WTC11 (cell line): ENCODE measurements at regions not wholly inside any gene's neighbourhood (a gene's known extent, or its start where the extent isn't known, plus 50 kb on each side); places are given as distances from the start of the nearest gene placed in this dataset.

ENCODE experiments used
- ATAC-seq: fragments of 200-7000 bp; cut with Tn5 transposase; 2 replicates; pipeline ENCODE4 v1.10.0; 2021; ENCODE audit warnings: mild to moderate bottlenecking, moderate library complexity
- CTCF ChIA-PET: fragments of 300-600 bp; sonication (Branson Sonifier 250); formaldehyde crosslinking; loops from one replicate; lab custom pipeline; 2021; ENCODE audit warnings: antibody characterized with exemption; lab: Charles Lee
- POLR2A ChIA-PET: fragments of 350-600 bp; sonication (Branson Sonifier 250); formaldehyde crosslinking; loops from one replicate; lab custom pipeline; 2021; ENCODE audit warnings: antibody characterized with exemption; lab: Charles Lee
- DNase-seq: peaks from one replicate; pipeline ENCODE4 v3.0.0; 2021; ENCODE audit warnings: low spot score
- H3K27ac Mint-ChIP-seq: 2 replicates; pipeline ENCODE4 v1.8.0; 2021; ENCODE audit warnings: mixed read lengths
- H3K27me3 Mint-ChIP-seq: 2 replicates; pipeline ENCODE4 v1.8.0; 2021; ENCODE audit warnings: low read depth, mild to moderate bottlenecking, moderate library complexity, mixed read lengths
- H3K36me3 Mint-ChIP-seq: 2 replicates; pipeline ENCODE4 v1.8.0; 2021; ENCODE audit warnings: mixed read lengths
- H3K4me1 Mint-ChIP-seq: 2 replicates; pipeline ENCODE4 v1.8.0; 2022; ENCODE audit warnings: mixed read lengths
- H3K4me3 Mint-ChIP-seq: 2 replicates; pipeline ENCODE4 v1.8.0; 2021; ENCODE audit warnings: mild to moderate bottlenecking, moderate library complexity, mixed read lengths
- H3K9me3 Mint-ChIP-seq: 2 replicates; pipeline ENCODE4 v1.8.0; 2021; ENCODE audit warnings: mixed read lengths
- CREM ChIP-seq: sonication (generic); formaldehyde crosslinking; IDR thresholded peaks from 2 replicates; pipeline ENCODE4 v1.8.1; 2022; ENCODE audit warnings: mild to moderate bottlenecking, missing genetic modification reagents, moderate library complexity
- IRF2 ChIP-seq: sonication (generic); formaldehyde crosslinking; IDR thresholded peaks from 2 replicates; pipeline ENCODE4 v1.8.0; 2022; ENCODE audit warnings: low read depth, missing genetic modification reagents, borderline replicate concordance
- JUN ChIP-seq: sonication (generic); formaldehyde crosslinking; IDR thresholded peaks from 2 replicates; pipeline ENCODE4 v1.8.0; 2023; ENCODE audit warnings: mild to moderate bottlenecking, missing genetic modification reagents
- OVOL2 ChIP-seq: fragments of 250-450 bp; sonication (Bioruptor Pico); IDR thresholded peaks from 2 replicates; pipeline ENCODE4 v1.9.0; 2021; ENCODE audit warnings: mild to moderate bottlenecking, borderline replicate concordance
- RELA ChIP-seq: sonication (generic); formaldehyde crosslinking; IDR thresholded peaks from 2 replicates; pipeline ENCODE4 v1.8.1; 2022; ENCODE audit warnings: missing genetic modification reagents, mild to moderate bottlenecking, borderline replicate concordance
- SMAD3 ChIP-seq: sonication (generic); formaldehyde crosslinking; IDR thresholded peaks from 2 replicates; pipeline ENCODE4 v1.8.0; 2022; ENCODE audit warnings: missing genetic modification reagents, mild to moderate bottlenecking, borderline replicate concordance
- TF ChIP-seq, protein P1 (sequence below): fragments of 250-450 bp; sonication (Bioruptor Pico); IDR thresholded peaks from 2 replicates; pipeline ENCODE4 v1.9.0; 2021; ENCODE audit warnings: mild to moderate bottlenecking
- TF ChIP-seq, protein P2 (sequence below): sonication (generic); formaldehyde crosslinking; IDR thresholded peaks from 2 replicates; pipeline ENCODE4 v1.8.1; 2023; ENCODE audit warnings: mild to moderate bottlenecking, missing genetic modification reagents
- TF ChIP-seq, protein P3 (sequence below): fragments of 250-450 bp; sonication (Bioruptor Pico); IDR thresholded peaks from 2 replicates; pipeline ENCODE4 v1.9.0; 2021; ENCODE audit warnings: mild to moderate bottlenecking
- TF ChIP-seq, protein P4 (sequence below): sonication (generic); formaldehyde crosslinking; IDR thresholded peaks from 2 replicates; pipeline ENCODE4 v1.8.1; 2022; ENCODE audit warnings: low read depth, mild to moderate bottlenecking, moderate library complexity, missing genetic modification reagents, borderline replicate concordance
- TF ChIP-seq, protein P5 (sequence below): fragments of 250-450 bp; sonication (Bioruptor Pico); IDR thresholded peaks from 2 replicates; pipeline ENCODE4 v1.8.0; 2021; ENCODE audit warnings: mild to moderate bottlenecking

DNA sequence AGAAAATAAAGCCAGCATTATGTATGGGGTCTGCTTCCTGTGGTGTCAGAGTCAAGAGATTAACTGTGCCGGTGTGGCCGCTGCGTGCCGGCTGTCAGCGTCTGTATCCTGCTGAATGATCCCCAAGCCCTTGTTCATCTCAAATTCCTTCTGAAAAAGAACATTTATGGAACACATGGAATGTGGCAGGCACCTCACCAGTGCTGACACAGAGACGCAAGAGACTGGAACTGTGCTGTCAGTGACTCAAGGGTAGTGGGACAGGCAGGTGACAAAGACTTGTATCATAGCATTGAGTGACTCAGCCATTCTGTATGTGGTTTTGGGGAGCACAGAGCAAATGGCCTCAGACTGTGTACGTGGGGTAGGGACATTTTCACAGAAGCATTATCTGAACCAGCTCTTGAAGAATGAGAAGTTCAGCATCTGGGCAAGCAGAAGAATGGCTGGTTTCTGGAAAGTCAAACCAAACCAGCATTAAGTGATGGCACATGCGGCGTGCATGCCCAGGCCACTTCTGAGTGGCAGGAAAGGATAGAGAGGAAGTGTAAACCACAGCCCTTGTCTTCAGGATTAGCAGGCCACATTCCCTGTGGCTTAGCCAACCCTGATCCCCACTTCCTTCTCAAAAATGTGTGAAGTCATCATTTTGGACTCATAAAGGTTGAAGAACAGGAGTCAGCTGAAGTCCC is 54.0 kb upstream of the IRS2 start:
- ChIA-PET POLR2A (no interaction called here), CTCF (no interaction called here)
- Mint-ChIP-seq H3K9me3 (no peaks in the 10 kb centered on the region), H3K27me3 (no peaks in the 10 kb centered on the region), H3K27ac (no peak overlapping the region), H3K36me3 (no peaks in the 10 kb centered on the region), H3K4me3 (no peak overlapping the region), H3K4me1 (peaks cover 17% of the 10 kb centered on the region)
- DNase-seq, result no peak
- no peak for ATAC-seq
- no peak for TF ChIP-seq IRF2 (CRISPR knock-in tag)
- TF ChIP-seq CREM (CRISPR knock-in tag), result no peak
- TF ChIP-seq, protein P1, sequence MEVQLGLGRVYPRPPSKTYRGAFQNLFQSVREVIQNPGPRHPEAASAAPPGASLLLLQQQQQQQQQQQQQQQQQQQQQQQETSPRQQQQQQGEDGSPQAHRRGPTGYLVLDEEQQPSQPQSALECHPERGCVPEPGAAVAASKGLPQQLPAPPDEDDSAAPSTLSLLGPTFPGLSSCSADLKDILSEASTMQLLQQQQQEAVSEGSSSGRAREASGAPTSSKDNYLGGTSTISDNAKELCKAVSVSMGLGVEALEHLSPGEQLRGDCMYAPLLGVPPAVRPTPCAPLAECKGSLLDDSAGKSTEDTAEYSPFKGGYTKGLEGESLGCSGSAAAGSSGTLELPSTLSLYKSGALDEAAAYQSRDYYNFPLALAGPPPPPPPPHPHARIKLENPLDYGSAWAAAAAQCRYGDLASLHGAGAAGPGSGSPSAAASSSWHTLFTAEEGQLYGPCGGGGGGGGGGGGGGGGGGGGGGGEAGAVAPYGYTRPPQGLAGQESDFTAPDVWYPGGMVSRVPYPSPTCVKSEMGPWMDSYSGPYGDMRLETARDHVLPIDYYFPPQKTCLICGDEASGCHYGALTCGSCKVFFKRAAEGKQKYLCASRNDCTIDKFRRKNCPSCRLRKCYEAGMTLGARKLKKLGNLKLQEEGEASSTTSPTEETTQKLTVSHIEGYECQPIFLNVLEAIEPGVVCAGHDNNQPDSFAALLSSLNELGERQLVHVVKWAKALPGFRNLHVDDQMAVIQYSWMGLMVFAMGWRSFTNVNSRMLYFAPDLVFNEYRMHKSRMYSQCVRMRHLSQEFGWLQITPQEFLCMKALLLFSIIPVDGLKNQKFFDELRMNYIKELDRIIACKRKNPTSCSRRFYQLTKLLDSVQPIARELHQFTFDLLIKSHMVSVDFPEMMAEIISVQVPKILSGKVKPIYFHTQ (CRISPR knock-in tag), result no peak
- TF ChIP-seq, protein P2, sequence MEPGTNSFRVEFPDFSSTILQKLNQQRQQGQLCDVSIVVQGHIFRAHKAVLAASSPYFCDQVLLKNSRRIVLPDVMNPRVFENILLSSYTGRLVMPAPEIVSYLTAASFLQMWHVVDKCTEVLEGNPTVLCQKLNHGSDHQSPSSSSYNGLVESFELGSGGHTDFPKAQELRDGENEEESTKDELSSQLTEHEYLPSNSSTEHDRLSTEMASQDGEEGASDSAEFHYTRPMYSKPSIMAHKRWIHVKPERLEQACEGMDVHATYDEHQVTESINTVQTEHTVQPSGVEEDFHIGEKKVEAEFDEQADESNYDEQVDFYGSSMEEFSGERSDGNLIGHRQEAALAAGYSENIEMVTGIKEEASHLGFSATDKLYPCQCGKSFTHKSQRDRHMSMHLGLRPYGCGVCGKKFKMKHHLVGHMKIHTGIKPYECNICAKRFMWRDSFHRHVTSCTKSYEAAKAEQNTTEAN, result no peak
- TF ChIP-seq, protein P3, sequence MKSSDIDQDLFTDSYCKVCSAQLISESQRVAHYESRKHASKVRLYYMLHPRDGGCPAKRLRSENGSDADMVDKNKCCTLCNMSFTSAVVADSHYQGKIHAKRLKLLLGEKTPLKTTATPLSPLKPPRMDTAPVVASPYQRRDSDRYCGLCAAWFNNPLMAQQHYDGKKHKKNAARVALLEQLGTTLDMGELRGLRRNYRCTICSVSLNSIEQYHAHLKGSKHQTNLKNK (CRISPR knock-in tag), result no peak
- no peak for TF ChIP-seq RELA
- no peak for TF ChIP-seq JUN (CRISPR knock-in tag)
- TF ChIP-seq, protein P4, sequence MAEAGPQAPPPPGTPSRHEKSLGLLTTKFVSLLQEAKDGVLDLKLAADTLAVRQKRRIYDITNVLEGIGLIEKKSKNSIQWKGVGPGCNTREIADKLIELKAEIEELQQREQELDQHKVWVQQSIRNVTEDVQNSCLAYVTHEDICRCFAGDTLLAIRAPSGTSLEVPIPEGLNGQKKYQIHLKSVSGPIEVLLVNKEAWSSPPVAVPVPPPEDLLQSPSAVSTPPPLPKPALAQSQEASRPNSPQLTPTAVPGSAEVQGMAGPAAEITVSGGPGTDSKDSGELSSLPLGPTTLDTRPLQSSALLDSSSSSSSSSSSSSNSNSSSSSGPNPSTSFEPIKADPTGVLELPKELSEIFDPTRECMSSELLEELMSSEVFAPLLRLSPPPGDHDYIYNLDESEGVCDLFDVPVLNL (CRISPR knock-in tag), result no peak
- TF ChIP-seq, protein P5, sequence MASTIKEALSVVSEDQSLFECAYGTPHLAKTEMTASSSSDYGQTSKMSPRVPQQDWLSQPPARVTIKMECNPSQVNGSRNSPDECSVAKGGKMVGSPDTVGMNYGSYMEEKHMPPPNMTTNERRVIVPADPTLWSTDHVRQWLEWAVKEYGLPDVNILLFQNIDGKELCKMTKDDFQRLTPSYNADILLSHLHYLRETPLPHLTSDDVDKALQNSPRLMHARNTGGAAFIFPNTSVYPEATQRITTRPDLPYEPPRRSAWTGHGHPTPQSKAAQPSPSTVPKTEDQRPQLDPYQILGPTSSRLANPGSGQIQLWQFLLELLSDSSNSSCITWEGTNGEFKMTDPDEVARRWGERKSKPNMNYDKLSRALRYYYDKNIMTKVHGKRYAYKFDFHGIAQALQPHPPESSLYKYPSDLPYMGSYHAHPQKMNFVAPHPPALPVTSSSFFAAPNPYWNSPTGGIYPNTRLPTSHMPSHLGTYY (CRISPR knock-in tag), result no peak

DNA sequence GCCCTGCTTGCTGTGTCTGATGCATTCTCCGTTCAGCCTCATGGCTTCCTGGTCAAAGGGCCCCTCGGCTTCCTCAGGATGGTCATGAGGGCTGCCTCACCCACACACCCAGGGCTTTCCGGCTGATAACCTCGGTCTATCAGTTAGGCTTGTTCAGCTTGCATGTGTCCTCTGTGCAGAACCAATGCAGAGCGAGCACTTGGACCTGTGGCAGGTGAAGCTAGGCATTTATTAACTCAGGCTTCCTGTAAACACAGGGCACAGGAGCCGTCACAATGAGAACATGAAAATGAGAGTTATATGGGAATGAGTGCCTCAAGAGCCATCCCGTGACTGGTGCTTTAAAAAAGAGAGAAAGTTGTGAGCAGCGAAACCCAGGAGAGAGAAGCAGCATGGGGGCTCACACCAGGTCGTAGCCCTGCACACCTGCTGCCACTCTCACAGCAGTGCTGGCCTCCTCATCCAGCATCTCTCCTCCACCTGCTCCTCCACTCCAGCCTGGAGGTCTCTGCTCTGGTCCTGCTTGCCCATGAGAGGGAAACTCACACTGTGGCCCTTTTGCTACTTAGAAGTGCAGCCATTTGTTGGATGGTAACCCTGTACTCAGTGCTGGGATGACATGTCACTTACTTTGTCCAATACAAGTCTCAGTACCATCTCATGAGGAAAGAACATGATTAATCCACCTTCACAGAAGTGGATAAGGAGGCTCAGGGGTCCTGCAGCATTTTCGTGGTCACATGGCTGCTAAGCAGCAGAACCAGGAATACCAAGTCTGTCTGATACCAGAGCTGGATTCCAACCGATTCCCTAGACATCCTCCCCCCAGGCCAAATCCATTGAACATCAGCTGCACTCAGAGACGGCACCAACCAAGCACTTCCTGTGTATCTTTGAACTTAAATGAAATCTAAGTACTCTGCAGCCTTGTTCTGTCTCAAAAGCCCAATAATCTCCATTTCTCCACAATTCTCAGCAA is 50.5 kb upstream of the IRS2 start:
- ChIA-PET CTCF (no interaction called here), POLR2A (no interaction called here)
- H3K9me3 Mint-ChIP-seq, result peaks cover 1% of the 10 kb centered on the region
- no peak overlapping the region for H3K27ac Mint-ChIP-seq
- no peaks in the 10 kb centered on the region for H3K36me3 Mint-ChIP-seq
- H3K4me1 Mint-ChIP-seq, result peaks cover 23% of the 10 kb centered on the region
- ATAC-seq (no peak), DNase-seq (no peak)
- no peaks in the 10 kb centered on the region for H3K27me3 Mint-ChIP-seq
- no peak overlapping the region for H3K4me3 Mint-ChIP-seq
- TF ChIP-seq OVOL2 (CRISPR knock-in tag), result no peak
- no peak for TF ChIP-seq SMAD3
